Activated T-cell treated with anti-CD3 and anti-CD28 coated beads, Interleukin-2, amount 50 U/mL, for 24 hours (primary cell): ENCODE measurements at regions not wholly inside any gene's neighbourhood (a gene's known extent, or its start where the extent isn't known, plus 50 kb on each side); places are given as distances from the start of the nearest gene placed in this dataset.

Source experiments
- DNase-seq: peaks from one replicate; pipeline ENCODE4 v3.0.0-alpha.2; 2020
- H3K27ac Mint-ChIP-seq: 2 replicates; pipeline ENCODE4 v1.8.0; 2020; ENCODE audit warnings: mild to moderate bottlenecking, mixed read lengths
- H3K27me3 Mint-ChIP-seq: 2 replicates; pipeline ENCODE4 v1.8.0; 2020; ENCODE audit warnings: mixed read lengths
- H3K36me3 Mint-ChIP-seq: 2 replicates; pipeline ENCODE4 v1.8.0; 2020; ENCODE audit warnings: low read depth, mixed read lengths
- H3K4me1 Mint-ChIP-seq: 2 replicates; pipeline ENCODE4 v1.8.0; 2020; ENCODE audit warnings: low read depth, mixed read lengths
- H3K4me3 Mint-ChIP-seq: 2 replicates; pipeline ENCODE4 v1.8.0; 2020; ENCODE audit warnings: mild to moderate bottlenecking, moderate library complexity, mixed read lengths
- H3K9me3 Mint-ChIP-seq: 2 replicates; pipeline ENCODE4 v1.8.0; 2020; ENCODE audit warnings: mixed read lengths

GRCh38 chr13:80284290-80284689 lies 56.6 kb downstream of the SPRY2 start:
- Mint-ChIP-seq H3K4me1 (no peaks in the 10 kb centered on the region), H3K9me3 (peaks cover 6% of the 10 kb centered on the region), H3K36me3 (no peaks in the 10 kb centered on the region), H3K27me3 (no peaks in the 10 kb centered on the region), H3K27ac (no peak overlapping the region), H3K4me3 (no peak overlapping the region)
- no peak for DNase-seq

- Mint-ChIP-seq H3K27me3 (peaks cover 7% of the 10 kb centered on the region), H3K4me1 (no peaks in the 10 kb centered on the region), H3K9me3 (peaks cover 7% of the 10 kb centered on the region), H3K36me3 (no peaks in the 10 kb centered on the region), H3K27ac (no peak overlapping the region), H3K4me3 (no peak overlapping the region)
- no peak for DNase-seq
These were observed 62.2 kb downstream of the SPRY2 start for GRCh38 chr13:80278706-80279105.

GRCh38 chr13:80276371-80277289 lies 64.3 kb downstream of the SPRY2 start:
- H3K36me3 Mint-ChIP-seq: no peaks in the 10 kb centered on the region

GRCh38 chr13:80274643-80275042 lies 66.3 kb downstream of the SPRY2 start:
- no peak for DNase-seq
- Mint-ChIP-seq H3K27me3 (peaks cover 7% of the 10 kb centered on the region), H3K4me1 (no peaks in the 10 kb centered on the region), H3K27ac (no peak overlapping the region), H3K9me3 (peaks cover 4% of the 10 kb centered on the region), H3K36me3 (no peaks in the 10 kb centered on the region), H3K4me3 (no peak overlapping the region)

More at GRCh38 chr13:80276371-80277289, 64.3 kb downstream of the SPRY2 start:
- DNase-seq: no peak
- H3K4me1 Mint-ChIP-seq: no peaks in the 10 kb centered on the region
- H3K27me3 Mint-ChIP-seq: peaks cover 7% of the 10 kb centered on the region
- H3K9me3 Mint-ChIP-seq: peaks cover 4% of the 10 kb centered on the region
- no peak overlapping the region for H3K4me3 Mint-ChIP-seq
- H3K27ac Mint-ChIP-seq: no peak overlapping the region

GRCh38 chr13:80273718-80274117 lies 67.2 kb downstream of the SPRY2 start:
- peaks cover 4% of the 10 kb centered on the region for H3K9me3 Mint-ChIP-seq
- H3K36me3 Mint-ChIP-seq: no peaks in the 10 kb centered on the region
- no peaks in the 10 kb centered on the region for H3K4me1 Mint-ChIP-seq
- H3K27ac Mint-ChIP-seq: no peak overlapping the region
- peaks cover 7% of the 10 kb centered on the region for H3K27me3 Mint-ChIP-seq
- no peak overlapping the region for H3K4me3 Mint-ChIP-seq
- no peak for DNase-seq

GRCh38 chr13:80265348-80265747 lies 75.6 kb downstream of the SPRY2 start:
- H3K27ac Mint-ChIP-seq: no peak overlapping the region
- no peaks in the 10 kb centered on the region for H3K27me3 Mint-ChIP-seq
- no peak for DNase-seq
- H3K4me1 Mint-ChIP-seq: no peaks in the 10 kb centered on the region
- H3K4me3 Mint-ChIP-seq: no peak overlapping the region
- peaks cover 13% of the 10 kb centered on the region for H3K9me3 Mint-ChIP-seq
- no peaks in the 10 kb centered on the region for H3K36me3 Mint-ChIP-seq

GRCh38 chr13:80263745-80264513 lies 77.0 kb downstream of the SPRY2 start:
- Mint-ChIP-seq H3K36me3 (no peaks in the 10 kb centered on the region), H3K9me3 (peaks cover 13% of the 10 kb centered on the region), H3K4me1 (no peaks in the 10 kb centered on the region), H3K27me3 (no peaks in the 10 kb centered on the region), H3K27ac (no peak overlapping the region), H3K4me3 (no peak overlapping the region)
- no peak for DNase-seq

GRCh38 chr13:80262051-80262695 lies 78.8 kb downstream of the SPRY2 start:
- Mint-ChIP-seq H3K27me3 (no peaks in the 10 kb centered on the region), H3K36me3 (no peaks in the 10 kb centered on the region), H3K9me3 (peaks cover 13% of the 10 kb centered on the region), H3K27ac (no peak overlapping the region), H3K4me3 (no peak overlapping the region), H3K4me1 (no peaks in the 10 kb centered on the region)
- no peak for DNase-seq

GRCh38 chr13:80259159-80259558 lies 81.8 kb downstream of the SPRY2 start:
- Mint-ChIP-seq H3K27me3 (no peaks in the 10 kb centered on the region), H3K36me3 (no peaks in the 10 kb centered on the region), H3K9me3 (peaks cover 10% of the 10 kb centered on the region), H3K27ac (no peak overlapping the region), H3K4me1 (no peaks in the 10 kb centered on the region), H3K4me3 (no peak overlapping the region)
- no peak for DNase-seq

- DNase-seq: no peak
- Mint-ChIP-seq H3K36me3 (no peaks in the 10 kb centered on the region), H3K27me3 (no peaks in the 10 kb centered on the region), H3K4me3 (no peak overlapping the region), H3K9me3 (no peaks in the 10 kb centered on the region), H3K27ac (no peak overlapping the region), H3K4me1 (no peaks in the 10 kb centered on the region)
These were observed 84.5 kb downstream of the SPRY2 start for GRCh38 chr13:80256352-80256932.

GRCh38 chr13:80255946-80256345 lies 85.0 kb downstream of the SPRY2 start:
- H3K27me3 Mint-ChIP-seq: no peaks in the 10 kb centered on the region
- H3K4me1 Mint-ChIP-seq: no peaks in the 10 kb centered on the region
- H3K36me3 Mint-ChIP-seq: no peaks in the 10 kb centered on the region

GRCh38 chr13:80251403-80251802 lies 89.5 kb downstream of the SPRY2 start:
- no peaks in the 10 kb centered on the region for H3K27me3 Mint-ChIP-seq
- no peak for DNase-seq
- no peak overlapping the region for H3K27ac Mint-ChIP-seq
- H3K9me3 Mint-ChIP-seq: no peaks in the 10 kb centered on the region
- no peak overlapping the region for H3K4me3 Mint-ChIP-seq
- no peaks in the 10 kb centered on the region for H3K4me1 Mint-ChIP-seq
- H3K36me3 Mint-ChIP-seq: no peaks in the 10 kb centered on the region

More at GRCh38 chr13:80255946-80256345, 85.0 kb downstream of the SPRY2 start:
- no peak overlapping the region for H3K4me3 Mint-ChIP-seq
- DNase-seq: no peak
- H3K27ac Mint-ChIP-seq: no peak overlapping the region
- H3K9me3 Mint-ChIP-seq: no peaks in the 10 kb centered on the region

- Mint-ChIP-seq H3K4me3 (no peak overlapping the region), H3K4me1 (no peaks in the 10 kb centered on the region), H3K36me3 (no peaks in the 10 kb centered on the region), H3K9me3 (no peaks in the 10 kb centered on the region), H3K27ac (no peak overlapping the region), H3K27me3 (no peaks in the 10 kb centered on the region)
- no peak for DNase-seq
These were observed 90.6 kb downstream of the SPRY2 start for GRCh38 chr13:80250213-80250810.
